Right atrium auricular region (tissue), 2 donors: ENCODE measurements at regions not wholly inside any gene's neighbourhood (a gene's known extent, or its start where the extent isn't known, plus 50 kb on each side); places are given as distances from the start of the nearest gene placed in this dataset.

Experiments used
- DNase-seq: peaks from one replicate; pipeline ENCODE4 v3.0.0-alpha.2; 2019; ENCODE audit warnings: low spot score
- H3K27ac ChIP-seq, 2 donors: fragments of 200-600 bp; sonication (generic); 1 replicate in 1 of 2; 2 replicates in 1 of 2; pipeline ENCODE4 v1.5.1; 2016 to 2019
- H3K27me3 ChIP-seq, 2 donors: fragments of 200-600 bp; sonication (generic); one replicate each; pipeline versions ENCODE4 v1.5.1 to v1.6.0; 2017 to 2019
- H3K36me3 ChIP-seq: fragments of 200-600 bp; sonication (generic); one replicate; pipeline ENCODE4 v1.5.1; 2016
- H3K4me1 ChIP-seq, 2 donors: fragments of 200-600 bp; sonication (generic); one replicate each; pipeline versions ENCODE4 v1.5.1 to v1.6.0; 2017 to 2019
- H3K4me3 ChIP-seq, 2 donors: fragments of 200-600 bp; sonication (generic); 1 replicate in 1 of 2; 2 replicates in 1 of 2; pipeline ENCODE4 v1.5.1; 2017 to 2019; ENCODE audit warnings: mild to moderate bottlenecking in 1 of 2, moderate library complexity in 1 of 2
- H3K9me3 ChIP-seq, 2 donors: fragments of 200-600 bp; sonication (generic); one replicate each; pipeline ENCODE4 v1.5.1; 2019
- TF ChIP-seq, protein P1 (sequence below), 2 donors: fragments of 200-600 bp; sonication (generic); IDR thresholded peaks; one replicate each; pipeline ENCODE4 v1.5.1; 2019; ENCODE audit warnings: antibody characterized with exemption in 2 of 2

DNA sequence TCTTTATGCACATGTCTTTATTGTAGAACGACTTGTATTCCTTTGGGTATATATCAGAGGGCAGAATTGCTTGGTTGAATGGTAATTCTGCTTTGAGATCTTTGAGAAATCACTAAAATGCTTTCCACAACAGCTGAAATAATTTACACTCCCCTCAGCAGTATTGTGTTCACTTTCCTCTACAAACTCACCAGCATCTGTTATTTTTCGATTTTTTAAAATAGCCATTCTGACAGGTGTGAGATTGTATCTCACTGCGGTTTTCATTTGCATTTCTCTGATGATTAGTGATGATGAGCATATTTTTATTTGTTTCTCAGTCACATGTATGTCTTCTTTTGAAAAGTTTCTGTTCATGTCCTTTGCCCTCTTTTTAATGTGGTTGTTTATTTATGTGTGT is 459.8 kb downstream of the PABPC4L start:
- Histone ChIP-seq H3K9me3 (peaks cover 0 to 4% of the 10 kb centered on the region in 2 donors), H3K27me3 (no peaks in the 10 kb centered on the region), H3K27ac (no peak overlapping the region), H3K36me3 (no peaks in the 10 kb centered on the region), H3K4me3 (no peak overlapping the region), H3K4me1 (no peaks in the 10 kb centered on the region)
- TF ChIP-seq, protein P1, sequence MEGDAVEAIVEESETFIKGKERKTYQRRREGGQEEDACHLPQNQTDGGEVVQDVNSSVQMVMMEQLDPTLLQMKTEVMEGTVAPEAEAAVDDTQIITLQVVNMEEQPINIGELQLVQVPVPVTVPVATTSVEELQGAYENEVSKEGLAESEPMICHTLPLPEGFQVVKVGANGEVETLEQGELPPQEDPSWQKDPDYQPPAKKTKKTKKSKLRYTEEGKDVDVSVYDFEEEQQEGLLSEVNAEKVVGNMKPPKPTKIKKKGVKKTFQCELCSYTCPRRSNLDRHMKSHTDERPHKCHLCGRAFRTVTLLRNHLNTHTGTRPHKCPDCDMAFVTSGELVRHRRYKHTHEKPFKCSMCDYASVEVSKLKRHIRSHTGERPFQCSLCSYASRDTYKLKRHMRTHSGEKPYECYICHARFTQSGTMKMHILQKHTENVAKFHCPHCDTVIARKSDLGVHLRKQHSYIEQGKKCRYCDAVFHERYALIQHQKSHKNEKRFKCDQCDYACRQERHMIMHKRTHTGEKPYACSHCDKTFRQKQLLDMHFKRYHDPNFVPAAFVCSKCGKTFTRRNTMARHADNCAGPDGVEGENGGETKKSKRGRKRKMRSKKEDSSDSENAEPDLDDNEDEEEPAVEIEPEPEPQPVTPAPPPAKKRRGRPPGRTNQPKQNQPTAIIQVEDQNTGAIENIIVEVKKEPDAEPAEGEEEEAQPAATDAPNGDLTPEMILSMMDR (IDR thresholded peaks at IDR 0.05): no peak
- no peak for DNase-seq

DNA sequence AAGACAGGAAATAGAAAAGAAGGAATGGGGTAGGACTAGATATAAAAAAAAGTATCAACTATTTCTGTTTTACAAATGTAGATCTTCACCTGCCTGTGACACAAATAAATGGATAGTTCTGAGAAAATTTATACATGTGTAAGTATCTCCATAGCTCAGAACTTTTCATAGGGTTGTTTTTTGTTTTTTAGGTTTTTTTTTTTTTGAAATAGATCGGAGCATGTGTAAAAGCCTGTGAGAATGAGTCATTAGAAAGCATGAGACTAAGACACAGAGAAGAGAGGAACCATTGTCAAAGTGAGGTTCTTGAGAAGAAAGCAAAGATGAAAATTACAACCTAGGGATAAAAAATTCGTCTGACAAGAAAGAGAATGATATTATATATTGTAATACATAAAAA is 481.6 kb downstream of the PABPC4L start:
- no peak for DNase-seq
- H3K4me1 ChIP-seq: no peaks in the 10 kb centered on the region
- no peaks in the 10 kb centered on the region for H3K27me3 ChIP-seq
- no peaks in the 10 kb centered on the region for H3K36me3 ChIP-seq
- no peaks in the 10 kb centered on the region for H3K9me3 ChIP-seq
- H3K27ac ChIP-seq: no peak overlapping the region
- no peak overlapping the region for H3K4me3 ChIP-seq
- TF ChIP-seq, protein P1 (IDR thresholded peaks at IDR 0.05): no peak

DNA sequence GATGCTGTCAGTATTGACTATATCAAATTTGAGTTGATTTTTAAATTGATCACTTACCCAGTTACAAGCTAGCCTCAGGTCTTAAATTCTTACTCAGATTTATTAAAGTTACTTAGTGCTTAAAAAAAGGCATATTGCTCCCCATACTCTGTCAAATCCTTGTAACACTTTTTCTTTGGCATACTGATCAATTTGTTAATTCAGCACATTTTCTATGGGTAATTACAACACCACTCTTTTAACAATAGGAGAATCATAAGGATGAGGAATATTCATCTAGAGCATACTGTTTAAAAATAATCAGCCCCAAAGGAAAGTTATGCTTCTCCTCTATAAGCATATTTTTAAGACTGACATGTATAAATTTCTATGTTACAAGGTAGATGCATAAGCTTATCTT is 482.5 kb downstream of the PABPC4L start:
- TF ChIP-seq, protein P1 (IDR thresholded peaks at IDR 0.05): no peak
- no peak overlapping the region for H3K4me3 ChIP-seq
- DNase-seq: no peak

DNA sequence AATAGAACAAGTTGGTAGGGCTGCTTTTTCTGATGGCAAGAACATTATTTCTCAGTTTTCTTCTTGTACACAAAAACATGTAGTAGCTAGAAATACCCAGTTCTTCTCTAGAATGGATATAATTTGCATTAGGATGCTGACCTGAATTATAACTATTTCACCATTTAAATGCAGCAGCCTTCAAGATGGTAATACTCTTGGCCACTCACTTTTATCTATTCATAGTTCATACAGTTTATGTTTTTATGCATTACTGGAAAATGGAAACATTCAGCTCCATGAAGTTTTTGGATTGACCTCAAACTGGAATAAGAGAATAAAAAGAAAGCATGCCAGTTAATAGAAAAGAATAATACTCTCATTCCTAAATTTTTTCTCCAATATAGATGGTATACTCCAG is 487.4 kb downstream of the PABPC4L start:
- TF ChIP-seq, protein P1 (IDR thresholded peaks at IDR 0.05): no peak
- no peaks in the 10 kb centered on the region for H3K9me3 ChIP-seq
- no peaks in the 10 kb centered on the region for H3K27me3 ChIP-seq
- no peak overlapping the region for H3K4me3 ChIP-seq
- no peaks in the 10 kb centered on the region for H3K36me3 ChIP-seq
- H3K4me1 ChIP-seq: no peaks in the 10 kb centered on the region
- DNase-seq: no peak
- H3K27ac ChIP-seq: no peak overlapping the region

More for the DNA sequence above, 482.5 kb downstream of the PABPC4L start:
- Histone ChIP-seq H3K9me3 (no peaks in the 10 kb centered on the region), H3K27ac (no peak overlapping the region), H3K4me1 (no peaks in the 10 kb centered on the region), H3K36me3 (no peaks in the 10 kb centered on the region), H3K27me3 (no peaks in the 10 kb centered on the region)

DNA sequence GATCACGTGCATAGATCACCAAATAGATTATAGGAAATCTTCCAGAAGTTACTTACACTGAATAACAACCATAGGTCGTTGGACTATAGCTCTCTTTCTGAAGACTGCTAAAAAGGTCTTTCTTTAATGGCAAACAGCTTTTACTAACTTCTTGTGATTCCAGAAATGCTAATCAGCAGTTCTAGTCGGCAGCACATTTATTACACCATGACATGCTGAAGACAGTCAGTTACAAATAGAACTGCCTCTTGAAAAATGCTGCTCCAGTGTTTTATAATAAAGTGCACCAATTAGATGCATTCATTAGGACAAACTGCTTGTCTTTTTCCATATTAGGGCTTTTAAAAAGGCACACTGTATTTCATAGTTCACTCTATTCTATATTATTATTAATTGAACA is 488.2 kb downstream of the PABPC4L start:
- Histone ChIP-seq H3K36me3 (no peaks in the 10 kb centered on the region), H3K27ac (no peak overlapping the region), H3K27me3 (no peaks in the 10 kb centered on the region), H3K9me3 (no peaks in the 10 kb centered on the region), H3K4me3 (no peak overlapping the region), H3K4me1 (no peaks in the 10 kb centered on the region)
- DNase-seq: no peak
- TF ChIP-seq, protein P1 (IDR thresholded peaks at IDR 0.05): no peak

DNA sequence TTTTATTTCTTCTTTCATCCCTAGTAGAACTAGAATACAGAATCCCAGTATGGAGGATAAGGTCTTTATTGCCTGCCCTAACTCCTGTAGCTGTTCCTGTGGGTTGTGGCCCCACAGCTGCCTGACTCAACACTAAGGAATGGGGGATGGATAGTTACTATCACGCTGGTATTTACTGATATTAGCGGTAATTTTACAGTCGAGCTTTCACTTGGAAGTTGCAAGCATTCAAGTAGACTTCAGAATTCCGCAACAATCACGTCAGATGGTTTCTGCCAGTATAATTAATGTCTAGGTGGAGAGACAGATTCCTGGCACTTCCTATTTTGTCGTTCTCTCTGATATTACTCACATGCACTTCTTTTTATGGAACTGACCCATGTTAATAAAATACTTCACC is 489.8 kb downstream of the PABPC4L start:
- no peaks in the 10 kb centered on the region for H3K4me1 ChIP-seq
- no peak overlapping the region for H3K4me3 ChIP-seq
- H3K27ac ChIP-seq: no peak overlapping the region
- DNase-seq: no peak
- TF ChIP-seq, protein P1 (IDR thresholded peaks at IDR 0.05): no peak
- H3K9me3 ChIP-seq: no peaks in the 10 kb centered on the region
- H3K27me3 ChIP-seq: no peaks in the 10 kb centered on the region
- no peaks in the 10 kb centered on the region for H3K36me3 ChIP-seq
